Ovary (tissue), 3 donors: ENCODE measurements at regions not wholly inside any gene's neighbourhood (a gene's known extent, or its start where the extent isn't known, plus 50 kb on each side); places are given as distances from the start of the nearest gene placed in this dataset.
"Not testable (repeated sequence)": the region's sequence is repeated elsewhere in the genome, so short reads cannot be mapped to it uniquely, and the experiment has no call there.

Experiments used
- CTCF ChIP-seq, 3 donors: fragments of 450-650 bp in 2 of 3; fragments of 200-600 bp in 1 of 3; IDR thresholded peaks; one replicate each; pipeline versions ENCODE4 v1.5.1 to v1.8.0; 2016 to 2022; ENCODE audit warnings: antibody characterized with exemption in 3 of 3, mild to moderate bottlenecking in 1 of 3
- EP300 ChIP-seq: sonication (generic); formaldehyde crosslinking; IDR thresholded peaks from one replicate; pipeline ENCODE4 v1.6.1; 2017; ENCODE audit warnings: antibody characterized with exemption
- POLR2A ChIP-seq: fragments of 450-650 bp; IDR thresholded peaks from one replicate; pipeline ENCODE4 v1.6.1; 2017; ENCODE audit warnings: antibody characterized with exemption, mild to moderate bottlenecking, moderate library complexity
- donor health status: DM: no; HTN: no; CAD: no.

- not testable (repeated sequence) for TF ChIP-seq CTCF (IDR thresholded peaks at IDR 0.05); POLR2A; EP300
Observed at GRCh38 chr2:87301349-87301748, 279.7 kb upstream of the PLGLB1 start.
